Naive B cell (primary cell): ENCODE measurements at regions not wholly inside any gene's neighbourhood (a gene's known extent, or its start where the extent isn't known, plus 50 kb on each side); places are given as distances from the start of the nearest gene placed in this dataset.

Source experiments
- ATAC-seq, 2 donors: fragments of 150-1000 bp; cut with Tn5 transposase; 2 replicates each; pipeline ENCODE4 v1.10.0; 2021; ENCODE audit warnings: low read depth in 2 of 2, mild to moderate bottlenecking in 2 of 2, moderate library complexity in 2 of 2
- DNase-seq: peaks from one replicate; pipeline ENCODE4 v3.0.0; 2022
- H3K27ac Mint-ChIP-seq, 6 donors: one replicate each; pipeline ENCODE4 v1.8.0; 2020 to 2022; ENCODE audit warnings: mild to moderate bottlenecking in 6 of 6, mixed read lengths in 6 of 6, moderate library complexity in 5 of 6, inconsistent platforms in 2 of 6
- H3K27me3 Mint-ChIP-seq, 3 donors: one replicate each; pipeline ENCODE4 v1.8.0; 2021 to 2022; ENCODE audit warnings: mixed read lengths in 3 of 3, mild to moderate bottlenecking in 1 of 3
- H3K36me3 Mint-ChIP-seq, 2 donors: one replicate each; pipeline ENCODE4 v1.8.0; 2020 to 2022; ENCODE audit warnings: mixed read lengths in 2 of 2, inconsistent platforms in 1 of 2, mild to moderate bottlenecking in 1 of 2
- H3K4me1 Mint-ChIP-seq, 3 donors: one replicate each; pipeline ENCODE4 v1.8.0; 2020 to 2022; ENCODE audit warnings: mixed read lengths in 3 of 3, inconsistent platforms in 1 of 3, mild to moderate bottlenecking in 1 of 3, moderate library complexity in 1 of 3
- H3K4me3 Mint-ChIP-seq, 8 donors: one replicate each; pipeline ENCODE4 v1.8.0; 2020 to 2022; ENCODE audit warnings: mild to moderate bottlenecking in 8 of 8, mixed read lengths in 8 of 8, moderate library complexity in 8 of 8, inconsistent platforms in 2 of 8
- H3K9me3 Mint-ChIP-seq, 7 donors: one replicate each; pipeline ENCODE4 v1.8.0; 2020 to 2022; ENCODE audit warnings: mixed read lengths in 7 of 7, mild to moderate bottlenecking in 5 of 7, inconsistent platforms in 2 of 7, moderate library complexity in 1 of 7

- Mint-ChIP-seq H3K27me3 (peaks cover 11 to 52% (median 45%) of the 10 kb centered on the region in 3 donors), H3K4me3 (no peak overlapping the region), H3K27ac (no peak overlapping the region), H3K9me3 (no peaks in the 10 kb centered on the region), H3K36me3 (no peaks in the 10 kb centered on the region), H3K4me1 (no peaks in the 10 kb centered on the region)
- DNase-seq (no peak), ATAC-seq (no peak)
Measured at GRCh38 chr11:119789766-119790407, 60.9 kb upstream of the NECTIN1 start.

- Mint-ChIP-seq H3K4me3 (no peak overlapping the region), H3K27ac (no peak overlapping the region)
Measured at GRCh38 chr11:119788911-119789560, 60.0 kb upstream of the NECTIN1 start.

GRCh38 chr11:119788096-119788883, 59.3 kb upstream of the NECTIN1 start:
- DNase-seq (no peak), ATAC-seq (no peak)
- Mint-ChIP-seq H3K4me3 (no peak overlapping the region), H3K36me3 (no peaks in the 10 kb centered on the region), H3K4me1 (no peaks in the 10 kb centered on the region), H3K27me3 (peaks cover 11 to 46% (median 36%) of the 10 kb centered on the region in 3 donors), H3K27ac (no peak overlapping the region), H3K9me3 (peaks cover 0 to 3% (median 0%) of the 10 kb centered on the region in 7 donors)

More at GRCh38 chr11:119788911-119789560, 60.0 kb upstream of the NECTIN1 start:
- DNase-seq = no peak
- ATAC-seq = no peak
- Mint-ChIP-seq H3K27me3 (peaks cover 11 to 44% (median 40%) of the 10 kb centered on the region in 3 donors), H3K36me3 (no peaks in the 10 kb centered on the region), H3K9me3 (no peaks in the 10 kb centered on the region), H3K4me1 (no peaks in the 10 kb centered on the region)

GRCh38 chr11:119787074-119787461, 58.1 kb upstream of the NECTIN1 start:
- peaks cover 0 to 3% (median 0%) of the 10 kb centered on the region in 7 donors for H3K9me3 Mint-ChIP-seq
- no peaks in the 10 kb centered on the region for H3K36me3 Mint-ChIP-seq
- ATAC-seq (no peak), DNase-seq (no peak)
- H3K4me1 Mint-ChIP-seq = no peaks in the 10 kb centered on the region
- no peak overlapping the region for H3K4me3 Mint-ChIP-seq
- no peak overlapping the region for H3K27ac Mint-ChIP-seq
- H3K27me3 Mint-ChIP-seq = peaks cover 7 to 58% (median 43%) of the 10 kb centered on the region in 3 donors

GRCh38 chr11:119786431-119787073, 57.6 kb upstream of the NECTIN1 start:
- Mint-ChIP-seq H3K27ac (no peak overlapping the region), H3K9me3 (peaks cover 0 to 3% (median 0%) of the 10 kb centered on the region in 7 donors), H3K4me3 (no peak overlapping the region), H3K4me1 (no peaks in the 10 kb centered on the region), H3K27me3 (peaks cover 7 to 63% (median 46%) of the 10 kb centered on the region in 3 donors), H3K36me3 (no peaks in the 10 kb centered on the region)
- ATAC-seq (no peak), DNase-seq (no peak)

- ATAC-seq = no peak
- Mint-ChIP-seq H3K4me3 (no peak overlapping the region), H3K27me3 (peaks cover 8 to 67% (median 43%) of the 10 kb centered on the region in 3 donors), H3K4me1 (no peaks in the 10 kb centered on the region), H3K27ac (no peak overlapping the region), H3K9me3 (peaks cover 0 to 3% (median 0%) of the 10 kb centered on the region in 7 donors), H3K36me3 (no peaks in the 10 kb centered on the region)
- no peak for DNase-seq
Measured at GRCh38 chr11:119785131-119785530, 56.1 kb upstream of the NECTIN1 start.

- H3K36me3 Mint-ChIP-seq = no peaks in the 10 kb centered on the region
- DNase-seq (no peak), ATAC-seq (no peak)
- no peaks in the 10 kb centered on the region for H3K4me1 Mint-ChIP-seq
- peaks cover 9 to 67% (median 43%) of the 10 kb centered on the region in 3 donors for H3K27me3 Mint-ChIP-seq
- no peak overlapping the region for H3K4me3 Mint-ChIP-seq
- H3K9me3 Mint-ChIP-seq = peaks cover 0 to 3% (median 0%) of the 10 kb centered on the region in 7 donors
- H3K27ac Mint-ChIP-seq = no peak overlapping the region
Measured at GRCh38 chr11:119784421-119784820, 55.4 kb upstream of the NECTIN1 start.

GRCh38 chr11:119783466-119784400, 54.7 kb upstream of the NECTIN1 start:
- DNase-seq (no peak), ATAC-seq (no peak)
- no peaks in the 10 kb centered on the region for H3K36me3 Mint-ChIP-seq
- peaks cover 0 to 3% (median 0%) of the 10 kb centered on the region in 7 donors for H3K9me3 Mint-ChIP-seq
- peaks cover 9 to 66% (median 39%) of the 10 kb centered on the region in 3 donors for H3K27me3 Mint-ChIP-seq
- no peak overlapping the region for H3K4me3 Mint-ChIP-seq
- H3K27ac Mint-ChIP-seq = no peak overlapping the region
- H3K4me1 Mint-ChIP-seq = no peaks in the 10 kb centered on the region

GRCh38 chr11:119782739-119783072, 53.7 kb upstream of the NECTIN1 start:
- ATAC-seq = no peak
- Mint-ChIP-seq H3K27me3 (peaks cover 9 to 61% (median 32%) of the 10 kb centered on the region in 3 donors), H3K9me3 (peaks cover 0 to 3% (median 0%) of the 10 kb centered on the region in 7 donors), H3K36me3 (no peaks in the 10 kb centered on the region), H3K4me1 (no peaks in the 10 kb centered on the region), H3K4me3 (no peak overlapping the region), H3K27ac (peak overlapping the region in 1 of 6 donors; percentile 47)
- DNase-seq = no peak

GRCh38 chr11:119782006-119782738, 53.2 kb upstream of the NECTIN1 start:
- Mint-ChIP-seq H3K27ac (no peak overlapping the region), H3K36me3 (no peaks in the 10 kb centered on the region), H3K4me3 (peak overlapping the region in 1 of 8 donors; percentile 61), H3K9me3 (peaks cover 0 to 3% (median 0%) of the 10 kb centered on the region in 7 donors), H3K27me3 (peaks cover 9 to 56% (median 32%) of the 10 kb centered on the region in 3 donors), H3K4me1 (no peaks in the 10 kb centered on the region)
- DNase-seq = no peak
- no peak for ATAC-seq

GRCh38 chr11:119780222-119780953, 51.4 kb upstream of the NECTIN1 start:
- Mint-ChIP-seq H3K27ac (peak overlapping the region in 2 of 6 donors; percentile 62 to 90), H3K9me3 (peaks cover 0 to 3% (median 0%) of the 10 kb centered on the region in 7 donors), H3K4me1 (no peaks in the 10 kb centered on the region), H3K4me3 (no peak overlapping the region), H3K36me3 (no peaks in the 10 kb centered on the region), H3K27me3 (peaks cover 9 to 46% (median 34%) of the 10 kb centered on the region in 3 donors)
- ATAC-seq (no peak), DNase-seq (no peak)
